ENCODE measurements at regions not wholly inside any gene's neighbourhood (a gene's known extent, or its start where the extent isn't known, plus 50 kb on each side); places are given as distances from the start of the nearest gene placed in this dataset.

GRCh38 chr3:40821315-40821714, 296.6 kb downstream of the ZNF621 start:
- TF ChIP-seq EZH2phosphoT487 (IDR thresholded peaks at IDR 0.05; ENCODE audit: low read depth, severe bottlenecking, unreplicated experiment) (no peak), CTCF (IDR thresholded peaks at IDR 0.05; ENCODE audit: poor library complexity) (no peak)

All from hepatocyte (in vitro differentiated cells).